Mucosa of descending colon (tissue), 3 donors: ENCODE measurements at regions not wholly inside any gene's neighbourhood (a gene's known extent, or its start where the extent isn't known, plus 50 kb on each side); places are given as distances from the start of the nearest gene placed in this dataset.

Experiments used
- ATAC-seq: fragments of 200-7000 bp; cut with Tn5 transposase; one replicate; pipeline ENCODE4 v1.9.1; 2020; ENCODE audit warnings: mild to moderate bottlenecking, moderate library complexity
- DNase-seq, 3 donors: peaks; one replicate each; pipeline ENCODE4 v3.0.0-alpha.2; 2020
- H3K36me3 ChIP-seq: fragments of 200-600 bp; one replicate; pipeline ENCODE4 v1.8.0; 2021; ENCODE audit warnings: low read depth, mild to moderate bottlenecking
- H3K4me1 ChIP-seq: fragments of 200-600 bp; one replicate; pipeline ENCODE4 v1.8.0; 2021; ENCODE audit warnings: low read depth, mild to moderate bottlenecking
- H3K4me3 ChIP-seq: fragments of 200-600 bp; one replicate; pipeline ENCODE4 v1.8.0; 2021; ENCODE audit warnings: mild to moderate bottlenecking
- H3K9me3 ChIP-seq: fragments of 200-600 bp; one replicate; pipeline ENCODE4 v1.8.0; 2021; ENCODE audit warnings: mild to moderate bottlenecking
- intact Hi-C, 2 donors: fragments of 100-400 bp; cut with DNase I in 1 of 2; cut with micrococcal nuclease in 1 of 2; formaldehyde crosslinking; loops; one replicate each; pipeline versions ENCODE4 v1.11.0 to v1.11.1; 2022; cut with DNase I, micrococcal nuclease
- TF ChIP-seq, protein P1 (sequence below): fragments of 200-600 bp; IDR thresholded peaks from one replicate; pipeline ENCODE4 v1.8.0; 2022; ENCODE audit warnings: antibody characterized with exemption, mild to moderate bottlenecking
- donor health status: DM: no; HTN: no; CAD: no; lungs with moderate emphysema.
- donor health status: DM: no; HTN: no; CAD: no.
- donor health status: DM: no; HTN: yes; CAD: no.

DNA sequence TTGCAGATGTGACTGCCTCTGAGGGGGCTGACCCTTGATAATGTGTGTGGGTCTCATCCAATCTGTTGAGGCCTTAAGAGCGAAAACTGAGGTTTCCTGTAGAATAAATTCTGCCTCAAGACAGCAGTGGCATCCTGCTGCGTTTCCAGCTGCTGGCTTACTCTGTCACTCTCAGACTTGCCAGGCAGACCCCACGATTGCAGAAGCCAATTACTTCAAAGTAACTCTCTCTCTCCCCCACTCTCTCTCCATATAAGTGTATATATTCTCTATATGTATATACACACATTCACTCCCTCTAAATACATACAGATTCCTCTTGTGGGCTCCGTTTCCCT is 152.5 kb upstream of the ALKAL2 start:
- ATAC-seq (no peak), DNase-seq (no peak)
- Histone ChIP-seq H3K36me3 (no peaks in the 10 kb centered on the region), H3K9me3 (no peaks in the 10 kb centered on the region), H3K4me1 (no peaks in the 10 kb centered on the region), H3K4me3 (no peak overlapping the region)
- intact Hi-C loops, result no loop called here
- TF ChIP-seq, protein P1, sequence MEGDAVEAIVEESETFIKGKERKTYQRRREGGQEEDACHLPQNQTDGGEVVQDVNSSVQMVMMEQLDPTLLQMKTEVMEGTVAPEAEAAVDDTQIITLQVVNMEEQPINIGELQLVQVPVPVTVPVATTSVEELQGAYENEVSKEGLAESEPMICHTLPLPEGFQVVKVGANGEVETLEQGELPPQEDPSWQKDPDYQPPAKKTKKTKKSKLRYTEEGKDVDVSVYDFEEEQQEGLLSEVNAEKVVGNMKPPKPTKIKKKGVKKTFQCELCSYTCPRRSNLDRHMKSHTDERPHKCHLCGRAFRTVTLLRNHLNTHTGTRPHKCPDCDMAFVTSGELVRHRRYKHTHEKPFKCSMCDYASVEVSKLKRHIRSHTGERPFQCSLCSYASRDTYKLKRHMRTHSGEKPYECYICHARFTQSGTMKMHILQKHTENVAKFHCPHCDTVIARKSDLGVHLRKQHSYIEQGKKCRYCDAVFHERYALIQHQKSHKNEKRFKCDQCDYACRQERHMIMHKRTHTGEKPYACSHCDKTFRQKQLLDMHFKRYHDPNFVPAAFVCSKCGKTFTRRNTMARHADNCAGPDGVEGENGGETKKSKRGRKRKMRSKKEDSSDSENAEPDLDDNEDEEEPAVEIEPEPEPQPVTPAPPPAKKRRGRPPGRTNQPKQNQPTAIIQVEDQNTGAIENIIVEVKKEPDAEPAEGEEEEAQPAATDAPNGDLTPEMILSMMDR, result no peak

DNA sequence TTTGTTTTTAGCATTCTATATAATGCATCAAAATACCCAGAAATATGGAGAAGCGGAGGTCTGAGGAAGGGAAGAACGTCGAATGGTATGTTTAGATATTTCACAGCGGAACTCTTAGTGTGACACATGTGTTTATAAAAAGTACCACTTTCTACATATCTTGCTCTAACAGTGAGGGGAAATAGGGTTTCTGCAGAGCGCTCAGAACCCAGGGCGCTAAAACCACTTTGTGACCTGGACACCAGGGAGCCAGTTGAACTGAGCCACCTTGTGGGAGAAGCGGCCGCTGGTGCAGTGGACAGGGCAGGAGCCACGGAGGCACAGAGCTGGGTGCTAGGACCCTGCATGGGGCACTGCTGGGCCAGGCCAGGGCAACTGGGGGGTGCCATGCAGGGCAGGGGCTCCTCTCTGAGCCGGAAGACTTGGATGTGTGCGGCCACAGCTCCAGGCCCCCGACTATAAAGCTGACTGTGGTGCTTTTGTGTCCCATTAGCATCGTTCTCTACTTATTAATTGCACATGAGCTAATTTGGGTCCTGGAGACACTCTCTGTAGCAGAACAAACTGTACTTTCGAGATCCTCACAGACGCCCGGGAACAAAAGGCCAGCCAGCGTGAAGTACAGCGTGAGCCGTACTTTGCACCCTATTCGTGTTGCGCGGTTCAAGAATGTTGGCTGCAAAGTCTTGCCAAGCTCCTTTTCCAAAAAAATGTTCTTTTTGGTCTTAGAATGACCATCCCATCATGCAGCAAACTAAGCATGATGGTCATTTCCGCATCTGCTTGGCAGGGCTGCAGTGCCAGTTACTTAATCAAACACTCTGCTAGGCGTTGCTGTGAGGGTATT is 151.9 kb upstream of the ALKAL2 start:
- ATAC-seq (no peak), DNase-seq (no peak)
- intact Hi-C loops, result no loop called here
- H3K4me3 ChIP-seq, result no peak overlapping the region
- H3K9me3 ChIP-seq, result no peaks in the 10 kb centered on the region
- TF ChIP-seq, protein P1, result no peak
- H3K4me1 ChIP-seq, result no peaks in the 10 kb centered on the region
- H3K36me3 ChIP-seq, result no peaks in the 10 kb centered on the region

DNA sequence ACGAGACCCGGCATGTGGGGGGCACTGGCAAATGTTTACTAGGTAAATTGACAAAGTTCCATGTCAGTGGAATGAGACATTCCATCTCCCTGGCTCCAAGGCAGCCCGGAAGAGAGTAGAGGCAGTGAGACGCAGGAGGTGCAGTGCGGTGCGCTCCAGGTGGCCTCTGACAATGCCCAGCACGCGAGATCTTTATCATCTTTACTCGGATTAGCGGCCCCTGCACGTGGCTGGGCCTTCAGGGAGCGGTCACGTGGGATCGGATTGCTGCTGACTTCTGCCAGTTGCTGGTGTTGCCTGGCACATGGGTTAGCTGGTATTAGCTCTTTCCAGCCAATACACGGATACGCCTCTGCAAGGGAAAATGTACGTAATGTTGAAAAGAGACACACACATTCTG is 151.2 kb upstream of the ALKAL2 start:
- Histone ChIP-seq H3K36me3 (no peaks in the 10 kb centered on the region), H3K9me3 (no peaks in the 10 kb centered on the region), H3K4me3 (no peak overlapping the region), H3K4me1 (no peaks in the 10 kb centered on the region)
- DNase-seq (no peak), ATAC-seq (no peak)
- intact Hi-C loops, result no loop called here
- TF ChIP-seq, protein P1, result no peak

DNA sequence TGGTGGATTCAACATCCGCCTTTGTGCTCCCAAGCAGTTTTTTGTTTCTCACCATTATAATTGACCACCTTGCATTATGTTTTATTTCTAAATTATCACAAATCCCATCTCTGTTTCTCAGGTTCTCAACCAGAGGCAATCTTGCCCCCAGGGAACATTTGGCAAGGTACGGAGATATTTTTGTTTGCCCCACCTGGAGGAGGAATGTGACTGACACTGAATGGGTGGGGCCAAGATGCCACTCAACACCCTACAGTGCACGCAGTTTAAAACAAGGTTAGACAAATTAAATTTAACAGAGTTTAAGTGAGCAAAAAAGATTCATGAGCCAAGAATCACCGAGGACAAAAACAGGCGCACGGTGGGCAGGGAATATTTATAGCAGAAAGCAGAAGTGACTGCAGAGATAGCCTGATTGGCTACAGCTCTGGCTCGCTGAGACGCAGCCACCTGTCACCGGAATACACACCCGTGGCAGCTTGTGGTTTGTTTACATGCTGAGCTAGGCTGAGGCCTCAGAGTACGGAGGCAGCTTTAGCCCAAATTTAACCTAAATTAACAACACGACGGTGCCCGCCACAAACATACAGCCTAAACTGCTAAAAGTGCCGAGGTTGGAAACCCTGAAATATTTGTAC is 150.0 kb upstream of the ALKAL2 start:
- Histone ChIP-seq H3K4me3 (no peak overlapping the region), H3K36me3 (no peaks in the 10 kb centered on the region), H3K4me1 (no peaks in the 10 kb centered on the region), H3K9me3 (no peaks in the 10 kb centered on the region)
- peak; percentile 49 to 85 (median 67) for DNase-seq
- ATAC-seq, result peak; percentile 97
- TF ChIP-seq, protein P1, result no peak
- intact Hi-C loops, result no loop called here

DNA sequence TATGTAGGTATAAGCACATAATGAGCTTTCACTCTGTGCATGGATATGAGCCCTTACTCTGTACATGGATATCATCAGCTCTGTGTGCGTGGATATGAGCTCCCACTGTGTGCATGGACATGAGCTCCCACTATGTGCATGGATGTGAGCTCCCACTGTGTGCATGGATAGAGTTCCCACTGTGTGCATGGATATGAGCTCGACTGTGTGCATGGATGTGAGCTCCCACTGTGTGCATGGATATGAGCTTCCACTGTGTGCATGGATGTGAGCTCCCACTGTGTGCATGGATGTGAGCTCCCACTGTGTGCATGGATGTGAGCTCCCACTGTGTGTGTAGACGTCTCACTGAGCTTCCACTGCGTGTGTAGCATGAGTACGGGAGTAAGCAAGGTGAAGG is 149.3 kb upstream of the ALKAL2 start:
- TF ChIP-seq, protein P1, result no peak
- ATAC-seq, result no peak
- Histone ChIP-seq H3K9me3 (no peaks in the 10 kb centered on the region), H3K4me3 (no peak overlapping the region), H3K36me3 (no peaks in the 10 kb centered on the region), H3K4me1 (no peaks in the 10 kb centered on the region)
- intact Hi-C loops, result no loop called here
- no peak for DNase-seq
